ENCODE measurements at regions not wholly inside any gene's neighbourhood (a gene's known extent, or its start where the extent isn't known, plus 50 kb on each side); places are given as distances from the start of the nearest gene placed in this dataset.
"Not testable (repeated sequence)": the region's sequence is repeated elsewhere in the genome, so short reads cannot be mapped to it uniquely, and the experiment has no call there.

DNA sequence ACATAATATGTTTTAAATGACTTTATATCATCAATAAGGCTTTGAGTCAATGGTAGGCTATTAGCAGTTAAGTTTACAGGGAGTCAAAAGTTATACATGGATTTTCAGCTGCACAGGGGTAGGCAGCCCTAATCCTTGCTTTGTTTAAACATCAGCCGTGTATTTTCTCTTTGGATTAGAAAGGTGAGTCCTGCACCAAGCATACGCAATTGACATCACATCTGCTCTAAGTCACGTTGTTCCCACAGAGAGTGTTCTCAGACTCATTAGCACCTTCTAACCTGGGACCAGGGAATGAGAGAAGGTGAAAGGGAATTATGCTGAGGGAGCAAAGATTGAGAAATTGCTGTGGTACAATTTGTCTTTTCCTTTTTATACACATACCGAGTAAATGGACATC lies 148.6 kb upstream of the ZNF804B start:
- no peak for DNase-seq

DNA sequence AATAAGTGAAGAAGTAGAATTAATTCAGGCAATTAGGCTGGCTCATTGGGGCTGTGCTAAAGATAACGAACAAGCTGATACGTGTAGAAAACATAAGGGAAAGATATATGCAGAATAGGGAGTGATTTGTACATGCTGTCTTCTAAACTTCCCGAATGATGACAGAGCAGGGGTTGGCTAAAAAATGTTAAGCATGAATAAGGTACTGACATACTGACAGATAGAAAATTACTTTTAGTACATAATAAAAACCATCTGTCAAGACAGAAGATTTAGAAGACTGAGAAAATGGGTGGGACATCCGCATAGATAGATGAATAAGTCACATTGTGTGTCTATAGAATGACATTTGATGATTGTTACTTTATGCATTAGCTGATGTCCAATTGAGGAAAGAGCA lies 158.8 kb upstream of the ZNF804B start:
- DNase-seq = no peak

DNA sequence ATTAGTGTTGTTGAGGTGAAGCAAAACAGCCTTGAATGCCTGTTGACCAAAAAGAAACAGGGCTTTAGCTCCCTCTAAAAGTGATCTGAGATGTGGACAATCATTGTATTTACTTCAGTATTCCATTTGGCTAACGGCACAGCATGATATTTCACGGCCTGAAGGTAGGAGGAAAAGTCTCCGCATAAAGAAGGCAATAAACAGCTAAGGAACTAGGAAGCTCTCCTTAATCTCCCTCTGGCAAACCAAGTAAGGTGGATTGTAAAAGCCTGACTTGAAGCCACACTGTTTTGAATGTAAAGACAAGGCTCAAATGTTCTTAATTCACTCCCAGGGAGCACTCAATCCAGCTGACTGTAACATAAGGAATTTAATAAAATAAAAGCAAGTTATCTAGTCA lies 160.0 kb upstream of the ZNF804B start:
- no peak for DNase-seq

DNA sequence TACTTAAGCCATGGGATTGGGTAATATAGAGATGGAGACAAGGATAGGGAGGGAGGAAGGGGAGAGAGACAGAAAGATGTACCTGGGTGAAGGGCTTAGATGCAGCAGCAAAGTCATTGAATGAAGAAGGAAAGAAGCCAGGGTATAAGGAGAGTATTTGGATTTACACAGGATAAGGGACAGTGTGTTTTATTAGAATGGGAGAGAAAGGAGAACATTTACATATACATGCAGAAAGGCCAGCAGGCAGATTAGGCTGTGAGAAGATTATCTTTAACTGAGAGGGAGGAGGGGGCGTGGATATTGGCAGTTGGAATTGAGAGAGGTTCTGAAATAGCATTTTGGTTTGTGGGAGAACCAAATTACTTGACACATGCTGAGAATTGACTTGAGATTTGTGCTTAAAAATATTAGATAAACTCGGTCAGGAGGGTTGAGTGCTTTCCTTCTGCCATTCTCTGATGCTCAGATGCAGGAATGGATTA lies 161.5 kb upstream of the ZNF804B start:
- DNase-seq = no peak

DNA sequence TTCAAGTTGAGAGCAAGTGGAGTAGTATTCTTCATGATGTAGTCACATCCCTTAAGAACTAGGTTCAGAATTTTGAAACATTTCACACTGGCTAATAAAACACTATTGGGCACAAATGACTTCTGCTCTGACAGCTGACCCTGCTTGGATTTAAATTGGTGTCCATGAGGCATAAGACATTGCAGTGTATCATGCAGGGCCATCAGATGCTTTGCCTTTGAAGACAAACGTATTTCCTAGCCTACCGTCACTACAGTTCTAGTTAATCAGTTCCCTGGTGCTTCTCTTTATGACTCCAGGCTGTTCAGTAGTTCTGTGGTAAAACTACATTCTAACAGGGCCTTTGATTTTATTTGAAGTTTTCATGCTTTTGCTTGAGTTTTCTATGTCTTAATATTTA lies 168.5 kb upstream of the ZNF804B start:
- no peak for DNase-seq

DNA sequence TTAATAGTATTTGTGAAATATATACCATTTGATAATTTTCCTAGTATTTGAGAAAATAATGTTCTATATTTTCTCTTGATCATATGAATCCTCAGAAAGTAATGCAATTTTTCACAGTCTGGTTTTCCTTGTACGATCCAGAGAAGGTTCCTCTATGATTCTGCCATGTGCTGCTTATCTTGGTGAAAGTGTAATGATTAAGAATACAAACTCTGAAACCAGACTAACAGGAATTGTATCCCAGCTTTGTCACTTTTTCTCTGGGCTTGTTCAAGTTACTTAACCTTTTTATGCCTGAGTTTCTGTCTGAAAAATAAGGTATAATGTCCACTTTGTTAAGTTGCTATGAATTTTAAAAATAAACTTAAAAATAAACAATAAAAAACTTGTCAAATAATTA lies 169.6 kb upstream of the ZNF804B start:
- no peak for DNase-seq

DNA sequence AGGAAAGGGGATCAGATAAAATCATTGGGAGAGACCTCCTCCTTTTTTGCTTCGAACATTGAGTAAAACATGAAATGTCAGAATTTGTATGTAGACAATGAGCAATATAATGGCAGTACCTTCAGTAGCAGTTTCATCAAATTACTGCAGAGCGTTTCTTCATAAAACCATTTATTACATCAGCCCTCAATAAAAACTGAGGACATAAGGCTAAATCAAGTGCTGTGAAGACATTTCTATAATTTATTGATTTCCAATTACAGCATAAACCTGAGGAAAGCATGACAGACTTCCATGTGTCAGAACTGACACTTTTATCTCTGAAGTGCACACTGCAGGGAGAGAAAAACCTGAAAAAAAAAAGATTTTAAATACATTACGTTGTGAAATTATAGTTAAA lies 172.6 kb upstream of the ZNF804B start:
- DNase-seq = no peak

DNA sequence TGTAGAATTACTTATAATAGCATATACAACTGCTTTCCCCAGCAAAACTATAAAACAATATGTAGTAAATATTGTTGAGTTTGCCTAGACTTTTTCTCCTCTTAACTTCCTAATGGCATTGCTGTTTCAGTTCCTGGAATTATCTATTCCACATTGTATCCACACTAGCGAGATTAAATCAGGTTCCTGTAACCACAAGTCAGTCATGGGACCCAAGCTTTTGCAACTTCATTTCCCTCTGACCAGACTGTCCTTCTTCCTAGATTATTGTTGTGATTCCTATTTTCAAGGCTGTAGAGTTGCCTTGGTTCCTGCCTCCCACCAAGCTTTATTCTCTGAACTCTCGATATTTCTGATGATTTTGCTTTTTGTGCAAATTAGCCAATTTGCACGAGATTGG lies 173.3 kb upstream of the ZNF804B start:
- no peak for DNase-seq

DNA sequence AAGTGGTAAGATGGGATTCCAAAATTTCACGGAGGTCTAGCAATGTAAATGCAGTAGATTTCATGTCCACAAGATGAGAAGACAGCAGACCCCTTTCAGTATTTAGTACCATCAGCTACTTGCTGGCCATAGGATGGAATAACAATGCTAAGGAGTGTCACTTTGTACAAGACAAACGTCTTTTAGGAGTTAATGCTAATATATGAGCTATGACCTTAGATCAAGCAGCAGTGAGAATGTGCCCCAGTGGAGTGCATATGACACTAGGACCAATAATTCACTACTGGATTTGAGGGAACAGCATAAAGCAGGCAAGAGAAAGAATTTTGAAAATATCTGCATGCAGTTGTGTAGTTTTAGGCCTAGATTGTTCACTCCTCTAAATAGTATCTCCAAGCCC lies 182.8 kb upstream of the ZNF804B start:
- no peak for DNase-seq

DNA sequence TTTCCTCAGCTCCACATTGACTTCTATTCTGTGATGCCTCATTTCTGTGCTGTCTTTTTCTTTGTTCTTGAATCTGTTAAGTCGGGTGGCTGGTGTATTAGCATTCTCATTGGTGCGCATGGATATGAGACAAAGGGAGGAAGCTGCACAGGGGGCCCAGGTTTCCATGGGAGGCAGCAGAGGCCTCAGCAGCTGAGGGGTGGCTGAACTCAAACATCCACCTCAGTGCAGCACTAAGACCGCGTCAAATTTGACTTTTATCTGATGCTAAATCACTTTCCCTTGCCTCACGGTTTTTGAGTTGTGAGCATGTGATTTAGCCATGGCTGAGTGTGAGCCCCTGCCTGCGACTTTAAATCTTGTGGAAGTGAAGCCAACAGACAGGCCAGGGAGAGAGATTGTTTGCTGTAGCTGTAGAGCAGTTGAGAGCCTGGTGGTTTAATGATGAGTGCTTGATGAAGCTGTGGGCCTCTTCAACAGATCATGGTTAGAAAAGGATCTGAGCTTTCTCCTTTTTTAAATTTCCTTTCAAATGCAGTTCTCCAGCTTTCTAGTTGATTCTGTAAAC lies 193.3 kb upstream of the ZNF804B start:
- DNase-seq = no peak

DNA sequence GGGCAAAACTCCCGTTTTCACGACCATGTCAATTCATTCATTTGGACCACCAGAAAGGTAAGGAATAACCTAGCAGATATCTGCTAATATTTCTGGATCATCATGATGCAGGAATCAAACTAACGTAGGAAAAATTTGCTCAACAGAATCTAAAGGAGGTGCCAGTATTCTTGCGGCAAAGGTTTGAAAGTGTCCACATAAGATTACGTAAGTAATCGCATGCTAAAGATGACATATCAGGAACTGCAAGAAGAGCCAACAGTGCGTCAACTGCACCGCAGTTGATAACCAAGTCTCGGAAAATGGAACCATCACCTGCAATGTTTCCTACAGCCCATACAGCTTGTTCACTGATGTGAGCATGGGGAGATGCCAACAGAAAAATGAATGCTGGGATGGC lies 194.1 kb upstream of the ZNF804B start:
- no peak for DNase-seq

DNA sequence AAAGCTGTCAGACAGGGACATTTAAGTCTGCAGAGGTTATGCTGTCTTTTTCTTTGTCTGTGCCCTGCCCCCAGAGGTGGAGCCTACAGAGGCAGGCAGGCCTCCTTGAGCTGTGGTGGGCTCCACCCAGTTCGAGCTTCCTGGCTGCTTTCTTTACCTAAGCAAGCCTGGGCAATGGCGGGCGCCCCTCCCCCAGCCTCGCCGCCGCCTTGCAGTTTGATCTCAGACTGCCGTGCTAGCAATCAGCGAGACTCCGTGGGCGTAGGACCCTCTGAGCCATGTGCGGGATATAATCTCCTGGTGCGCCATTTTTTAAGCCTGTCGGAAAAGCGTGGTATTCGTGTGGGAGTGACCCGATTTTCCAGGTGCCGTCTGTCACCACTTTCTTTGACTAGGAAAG lies 203.1 kb upstream of the ZNF804B start:
- not testable (repeated sequence) for DNase-seq

DNA sequence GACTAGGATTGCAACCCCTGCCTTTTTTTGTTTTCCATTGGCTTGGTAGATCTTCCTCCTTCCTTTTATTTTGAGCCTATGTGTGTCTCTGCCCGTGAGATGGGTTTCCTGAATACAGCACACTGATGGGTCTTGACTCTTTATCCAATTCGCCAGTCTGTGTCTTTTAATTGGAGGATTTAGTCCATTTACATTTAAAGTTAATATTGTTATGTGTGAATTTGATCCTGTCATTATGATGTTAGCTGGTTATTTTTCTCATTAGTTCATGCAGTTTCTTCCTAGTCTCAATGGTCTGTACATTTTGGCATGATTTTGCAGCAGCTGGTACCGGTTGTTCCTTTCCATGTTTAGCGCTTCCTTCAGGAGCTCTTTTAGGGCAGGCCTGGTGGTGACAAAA lies 204.7 kb upstream of the ZNF804B start:
- not testable (repeated sequence) for DNase-seq

DNA sequence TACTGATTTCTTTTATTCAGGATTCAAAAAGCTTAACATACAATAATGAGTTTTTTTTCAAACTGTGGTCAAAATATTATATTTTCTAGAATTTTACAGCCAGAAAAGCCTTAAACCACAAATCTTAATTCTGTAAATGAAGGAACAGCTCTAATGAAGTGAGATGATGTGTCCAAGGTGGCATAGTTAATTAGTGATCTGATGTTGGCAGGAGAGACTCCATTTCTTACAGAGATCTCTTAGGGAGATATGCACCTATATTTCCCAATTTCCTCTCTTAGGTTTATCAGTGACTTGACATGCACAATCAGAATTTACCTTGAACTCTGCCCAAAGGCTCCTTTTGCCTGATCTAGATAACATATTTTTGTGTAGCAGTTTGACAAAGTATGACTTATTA lies 211.1 kb upstream of the ZNF804B start:
- no peak for DNase-seq

DNA sequence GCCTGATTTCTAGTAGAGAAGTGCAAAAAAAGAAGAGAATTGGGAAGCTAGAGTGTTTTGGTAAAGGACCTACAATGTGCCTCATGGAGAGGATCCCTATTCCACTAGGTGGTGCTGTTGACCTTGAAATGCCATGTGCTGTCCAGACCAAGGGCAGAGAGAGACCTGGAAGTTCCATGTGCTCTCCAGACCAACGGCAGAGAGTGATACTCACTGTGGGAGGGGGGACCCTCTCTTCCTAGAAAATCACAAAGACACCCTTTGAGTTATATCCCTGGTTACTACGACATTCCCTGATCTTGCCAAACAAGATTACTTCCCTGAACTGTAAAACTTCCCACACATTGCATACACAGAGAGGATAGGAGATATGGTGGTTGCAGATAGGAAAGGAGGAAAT lies 212.7 kb upstream of the ZNF804B start:
- no peak for DNase-seq

DNA sequence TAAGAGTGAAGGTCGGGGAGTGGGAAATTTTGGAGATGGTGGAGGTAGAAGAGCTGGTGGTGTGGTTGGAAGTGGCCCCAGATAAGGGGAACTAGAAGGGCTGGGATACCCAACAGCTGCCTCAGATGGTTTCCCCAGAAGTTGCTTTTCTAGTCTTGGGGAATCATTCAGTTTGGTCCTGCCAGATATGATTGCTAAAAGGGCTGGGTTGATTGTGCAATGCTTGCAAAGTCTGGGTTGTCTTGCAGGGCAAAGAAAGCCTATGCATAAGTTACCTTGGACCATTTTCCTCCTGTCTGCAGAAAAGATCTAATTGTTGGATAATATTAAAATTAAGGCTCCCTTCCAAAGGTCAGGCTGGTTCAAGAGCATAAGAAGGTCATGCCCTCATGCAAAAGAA lies 213.8 kb upstream of the ZNF804B start:
- DNase-seq = no peak

DNA sequence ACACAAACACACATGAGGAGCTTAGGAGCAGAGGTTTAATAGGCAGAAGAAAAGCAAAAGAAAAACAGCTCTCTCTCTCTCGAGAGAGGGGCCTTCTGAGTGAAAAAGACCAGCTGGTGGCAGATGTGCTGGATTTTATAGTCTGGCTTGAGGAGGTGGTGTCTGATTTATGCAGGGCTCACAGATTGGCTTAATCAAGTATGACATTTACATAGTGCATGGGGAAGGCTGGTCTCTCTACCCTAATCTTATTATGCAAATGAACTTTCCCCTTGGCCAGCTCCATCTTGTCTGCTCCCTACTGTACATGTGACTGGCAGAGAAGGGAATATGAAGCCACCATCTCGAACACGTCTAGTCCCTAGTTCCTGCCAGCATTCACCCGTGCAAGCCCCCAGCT lies 219.5 kb upstream of the ZNF804B start:
- no peak for DNase-seq

DNA sequence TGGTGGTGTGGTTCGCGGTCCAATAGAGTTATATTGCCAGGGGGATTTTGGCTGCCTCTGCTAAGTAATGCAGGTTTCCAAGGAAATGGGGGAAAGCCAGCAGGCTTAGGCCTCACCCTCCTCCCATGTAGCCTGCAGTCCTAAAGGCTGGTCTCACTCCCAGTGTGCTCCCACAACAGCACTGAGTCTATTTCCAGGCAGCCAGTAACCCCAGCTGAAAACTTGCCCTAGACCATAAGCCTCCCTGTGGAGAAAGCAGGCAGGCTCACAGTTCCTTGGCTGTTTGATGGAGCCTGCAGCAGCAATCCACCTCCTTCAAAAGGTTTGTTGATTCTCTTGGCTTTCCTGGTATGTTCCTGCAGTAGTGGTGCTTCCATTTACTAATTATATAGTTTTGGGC lies 220.0 kb upstream of the ZNF804B start:
- no peak for DNase-seq

DNA sequence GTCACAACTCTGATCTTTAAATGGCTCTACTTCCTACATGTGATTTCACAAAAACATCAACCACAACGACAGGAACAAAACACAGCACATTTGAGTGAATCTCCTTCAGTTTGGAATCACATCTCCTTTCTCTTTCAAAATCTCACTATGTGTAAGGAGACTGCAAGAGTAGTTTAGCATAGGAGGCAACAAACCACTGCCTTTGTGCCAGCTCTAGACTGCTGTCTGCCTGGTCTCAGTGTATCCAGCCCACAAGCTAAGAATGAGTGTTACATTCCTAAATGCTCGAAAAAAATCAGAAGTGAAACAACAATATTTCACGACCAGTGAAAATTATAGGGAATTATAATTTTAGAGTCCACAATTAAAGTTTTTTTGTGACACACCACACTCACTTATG lies 217.0 kb upstream of the STEAP4 start:
- DNase-seq = no peak

DNA sequence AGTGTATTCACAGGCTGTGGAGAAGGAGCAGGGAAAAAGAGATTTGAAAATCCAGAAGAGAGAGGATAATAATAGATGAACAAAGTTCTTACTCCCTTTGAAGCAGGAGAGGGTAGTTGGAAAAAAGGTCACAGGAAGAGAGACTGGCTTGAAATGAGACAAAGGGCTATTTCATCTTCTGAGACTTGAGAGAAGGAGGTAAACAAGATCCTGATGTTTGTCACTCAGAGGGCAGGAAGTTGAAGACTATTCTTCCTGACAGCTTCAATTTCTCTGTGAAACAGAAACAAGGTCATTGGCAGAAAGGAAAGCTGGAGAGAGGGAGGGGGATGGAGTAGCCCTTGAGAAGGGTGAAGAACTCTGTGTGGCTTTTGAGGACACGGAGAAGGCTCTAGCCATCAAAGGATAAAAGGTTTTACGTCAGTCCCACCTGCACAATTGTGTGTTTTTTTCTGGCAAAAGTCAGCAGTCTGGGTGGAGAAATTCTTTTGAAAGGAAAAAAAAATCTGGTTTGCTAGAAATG lies 216.1 kb upstream of the STEAP4 start:
- no peak for DNase-seq

DNA sequence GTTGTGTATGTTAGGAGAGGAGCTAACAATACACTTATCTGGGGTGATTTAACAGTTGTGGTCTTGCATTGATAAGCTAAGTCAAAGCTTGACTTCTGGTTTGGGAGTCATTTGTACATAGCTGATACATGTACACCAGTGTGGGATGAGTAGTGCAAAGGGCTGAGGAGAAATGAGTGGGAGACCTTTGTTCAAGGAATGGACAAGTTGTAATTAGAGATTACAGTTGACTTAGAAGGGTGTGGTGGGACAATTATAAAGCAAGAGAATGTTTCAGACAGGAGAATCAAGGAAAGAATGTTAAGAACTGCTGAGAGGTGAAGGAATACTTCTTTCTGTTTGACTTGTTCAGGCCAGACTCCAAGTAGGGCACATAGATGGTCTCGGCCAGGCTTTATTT lies 209.7 kb upstream of the STEAP4 start:
- DNase-seq = no peak

DNA sequence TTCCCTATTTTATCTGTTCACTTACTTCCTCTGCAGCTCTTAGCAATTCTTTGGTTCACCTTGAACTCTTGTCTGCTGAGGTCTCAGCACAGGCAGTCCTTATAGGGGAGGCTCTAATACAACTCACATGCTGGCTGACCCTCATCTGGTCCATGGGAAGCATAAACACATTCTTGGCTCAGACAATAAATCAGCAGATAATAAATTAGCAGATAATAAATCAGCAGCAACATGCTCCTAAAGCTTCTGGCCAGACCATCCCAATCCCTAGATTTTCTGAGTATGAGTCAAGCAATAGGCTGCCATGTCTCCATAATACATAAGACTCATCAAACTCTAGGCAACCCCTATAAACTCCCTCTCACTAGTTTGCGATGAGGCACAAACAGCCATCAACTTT lies 208.6 kb upstream of the STEAP4 start:
- no peak for DNase-seq

DNA sequence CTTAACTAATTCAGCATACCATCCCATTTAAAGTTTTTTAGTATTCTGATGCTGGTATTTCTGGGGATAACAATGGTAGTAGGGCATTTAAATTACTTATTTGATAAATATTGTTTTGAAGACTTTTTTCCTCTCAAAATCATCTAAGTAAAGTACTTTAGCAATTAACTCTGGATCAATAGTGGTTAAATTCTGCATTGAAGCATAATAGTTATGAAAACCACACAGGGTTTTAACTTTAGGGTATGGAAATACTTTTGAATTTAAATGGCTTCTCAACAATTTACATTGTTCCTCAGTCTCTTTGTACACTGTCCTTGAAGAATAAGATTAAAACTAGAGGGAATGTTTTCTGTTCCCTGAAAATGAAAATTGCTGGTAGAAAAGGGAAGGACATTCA lies 202.6 kb upstream of the STEAP4 start:
- DNase-seq = no peak

DNA sequence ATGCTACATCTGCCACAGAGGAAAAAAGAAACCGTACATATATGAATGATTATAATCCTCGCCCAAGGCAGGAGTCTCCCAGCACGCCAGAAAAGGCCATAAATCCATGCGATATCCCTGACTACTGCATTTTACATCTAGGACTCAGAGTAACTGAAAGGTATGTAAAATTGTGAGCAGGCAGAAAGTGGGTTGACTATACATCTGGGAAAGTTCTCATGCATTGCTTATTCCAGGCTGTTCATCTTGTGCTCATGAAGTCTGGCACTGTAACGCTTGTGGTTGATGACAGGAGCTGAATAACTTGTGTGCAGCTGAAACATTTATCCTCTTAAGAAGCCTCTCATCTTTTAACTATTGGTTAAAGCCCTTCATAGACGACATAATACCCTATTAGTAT lies 193.4 kb upstream of the STEAP4 start:
- no peak for DNase-seq

DNA sequence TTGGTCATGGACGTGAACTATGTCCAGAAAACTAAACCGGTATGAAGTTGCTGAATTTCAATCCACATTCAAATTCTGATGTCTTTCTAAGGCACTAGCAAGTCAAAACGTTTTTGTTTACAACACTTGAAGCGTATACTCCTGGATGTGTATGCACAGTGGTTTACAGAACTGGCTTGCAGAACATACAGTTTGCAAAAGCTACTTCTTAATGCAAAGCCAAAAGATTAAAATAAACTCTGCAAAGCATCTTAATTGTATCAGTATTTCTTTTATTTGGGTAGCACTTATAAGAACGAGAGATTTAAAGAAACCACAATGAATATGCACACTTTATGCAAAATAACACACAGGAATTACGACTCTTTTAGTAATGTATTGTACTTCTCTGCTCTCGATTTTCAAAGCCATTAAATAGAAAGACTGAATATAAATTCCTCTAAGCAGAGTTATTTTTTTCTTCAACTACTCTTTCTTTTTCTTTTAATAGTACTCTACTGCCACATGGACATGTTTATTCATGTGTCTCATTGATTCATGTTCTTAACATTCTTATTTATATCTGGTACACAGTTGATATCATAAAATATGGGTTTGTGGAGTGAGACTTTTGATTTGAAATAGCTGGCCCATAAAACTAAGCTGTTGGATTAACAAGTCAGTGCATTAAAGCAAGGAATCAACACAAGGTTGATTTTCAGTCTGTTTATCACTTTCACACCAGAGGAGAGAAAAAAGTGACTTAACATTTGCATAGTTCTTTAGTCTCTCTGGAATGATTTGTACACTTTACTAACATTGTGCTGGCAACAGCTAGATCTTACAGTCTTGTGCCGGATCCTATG lies 189.4 kb upstream of the STEAP4 start:
- no peak for DNase-seq

All from midbrain (tissue), 1 donor.